ENCODE measurements at regions not wholly inside any gene's neighbourhood (a gene's known extent, or its start where the extent isn't known, plus 50 kb on each side); places are given as distances from the start of the nearest gene placed in this dataset.
"Not testable (repeated sequence)": the region's sequence is repeated elsewhere in the genome, so short reads cannot be mapped to it uniquely, and the experiment has no call there.

- DNase-seq: no peak
Observed at GRCh38 chr11:128005562-128005961, 581.8 kb downstream of the ETS1 start.

DNA sequence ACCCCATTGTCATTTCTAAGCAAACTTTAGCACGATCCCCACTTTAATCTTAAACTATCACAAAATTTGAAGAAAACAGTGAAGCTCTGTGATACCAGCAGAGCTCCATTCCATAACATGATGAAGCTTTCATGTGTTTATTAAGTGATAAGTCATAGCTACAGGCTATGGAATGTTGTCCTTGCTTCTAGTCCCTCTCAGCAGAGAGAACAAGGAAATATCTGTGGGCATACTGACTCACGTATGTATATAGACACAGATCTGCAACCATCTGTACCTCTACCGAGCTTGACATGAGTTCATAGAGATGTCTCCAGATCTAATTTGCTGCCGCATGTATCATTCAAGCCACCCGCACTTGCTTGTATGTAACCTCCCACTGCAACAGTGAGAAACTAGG is 588.9 kb downstream of the ETS1 start:
- no peak for DNase-seq

DNA sequence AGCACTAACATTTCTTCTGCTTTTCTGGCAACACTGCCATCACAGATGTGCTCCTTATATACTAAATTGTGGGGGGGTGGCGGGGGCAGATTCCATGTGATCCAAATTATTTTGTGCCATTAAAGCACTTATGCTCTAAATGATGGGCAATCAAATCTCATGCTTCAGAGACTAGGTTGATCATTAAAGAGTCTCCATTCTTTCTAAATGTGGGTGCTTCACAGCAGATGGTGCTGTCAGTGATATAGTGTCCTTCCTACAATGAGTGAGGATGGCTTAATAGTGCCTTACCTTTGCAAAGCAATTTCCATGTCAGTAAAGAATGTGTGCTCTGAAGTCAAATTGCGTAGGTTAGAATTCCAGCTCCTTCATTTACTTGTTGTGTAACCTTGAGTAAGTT is 589.8 kb downstream of the ETS1 start:
- DNase-seq: no peak

DNA sequence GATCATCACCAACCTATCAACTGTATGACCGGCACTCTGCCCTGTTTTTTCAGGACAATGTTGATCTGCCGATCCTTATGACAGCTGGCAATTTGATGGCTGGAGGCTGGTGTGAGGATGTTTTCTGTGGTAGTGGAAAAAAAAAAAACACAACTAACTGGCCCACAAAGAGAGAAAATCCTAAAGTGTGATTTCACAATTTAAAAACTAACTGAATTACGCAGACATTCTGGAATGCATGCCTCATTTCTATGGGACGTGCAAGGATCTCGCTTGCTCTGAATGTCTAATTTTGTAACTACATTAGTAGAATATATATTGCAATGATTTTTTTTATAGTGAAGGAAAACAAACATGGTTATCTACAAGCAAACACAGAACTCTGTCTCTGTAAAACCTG is 590.5 kb downstream of the ETS1 start:
- DNase-seq: no peak

GRCh38 chr11:127995921-127996320 is 591.4 kb downstream of the ETS1 start:
- no peak for DNase-seq

- no peak for DNase-seq
Observed at GRCh38 chr11:127994736-127995135, 592.6 kb downstream of the ETS1 start.

- DNase-seq: no peak
Observed at GRCh38 chr11:127993788-127994187, 593.6 kb downstream of the ETS1 start.

DNA sequence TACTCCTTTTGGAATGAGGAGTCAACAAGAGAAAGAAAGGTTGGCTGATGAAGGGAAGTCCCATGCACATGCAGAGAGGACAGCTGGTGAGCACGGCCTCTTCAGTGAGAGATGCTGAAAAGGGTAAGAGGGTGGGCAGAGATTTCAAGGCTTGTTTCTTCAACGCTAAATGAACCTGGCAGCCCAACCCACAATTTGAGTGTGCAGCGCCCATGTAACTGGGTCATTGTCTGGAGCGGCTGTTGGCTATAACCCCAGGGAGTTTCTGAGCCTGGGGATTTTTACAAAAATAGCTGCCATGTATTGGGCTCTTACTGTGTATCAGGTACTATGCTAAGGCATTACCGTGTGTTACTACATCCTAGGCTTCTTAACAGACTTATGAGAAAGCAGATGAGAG is 594.1 kb downstream of the ETS1 start:
- no peak for DNase-seq

GRCh38 chr11:127986073-127986472 is 601.3 kb downstream of the ETS1 start:
- DNase-seq: no peak

DNA sequence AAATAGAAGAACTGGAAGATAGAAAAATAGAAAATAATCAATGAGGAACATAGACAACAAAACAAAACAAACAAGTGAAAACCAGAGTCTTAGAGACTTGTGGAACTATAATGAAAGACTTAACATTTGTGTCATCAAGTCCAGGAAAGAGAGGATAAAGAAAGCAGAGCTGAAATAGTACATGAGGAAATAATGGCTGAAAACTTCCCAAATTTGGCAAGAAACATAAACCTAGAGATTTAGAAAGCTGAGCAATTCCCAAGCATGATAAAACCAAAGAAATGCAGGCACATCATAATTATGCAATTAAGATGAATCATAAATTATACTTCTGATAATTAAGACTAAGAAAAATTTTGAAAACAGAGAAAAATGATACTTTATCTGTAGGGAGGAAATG is 614.5 kb downstream of the ETS1 start:
- DNase-seq: no peak

GRCh38 chr11:127971448-127971847 is 615.9 kb downstream of the ETS1 start:
- DNase-seq: no peak

- no peak for DNase-seq
Observed at GRCh38 chr11:127966821-127967220, 620.5 kb downstream of the ETS1 start.

- no peak for DNase-seq
Observed at GRCh38 chr11:127965939-127966668, 621.3 kb downstream of the ETS1 start.

DNA sequence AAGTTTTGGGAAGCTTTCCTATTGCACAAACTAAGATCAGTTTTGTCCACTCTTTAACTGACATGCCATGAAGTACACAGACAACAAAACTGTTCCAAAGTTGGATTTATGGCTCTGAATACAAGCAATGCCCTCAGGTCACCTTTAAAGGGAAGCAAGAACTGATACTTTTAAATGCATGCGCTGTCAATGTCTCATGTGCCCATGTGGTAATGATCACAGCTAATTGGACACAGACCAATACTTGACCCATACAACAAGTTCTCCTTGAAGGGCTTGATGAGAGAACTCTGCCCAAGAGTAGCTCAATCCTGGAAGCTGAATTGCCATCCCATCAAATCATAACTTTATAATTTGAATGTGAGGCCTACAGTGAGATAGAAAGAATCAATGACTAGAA is 624.9 kb downstream of the ETS1 start:
- DNase-seq: no peak

DNA sequence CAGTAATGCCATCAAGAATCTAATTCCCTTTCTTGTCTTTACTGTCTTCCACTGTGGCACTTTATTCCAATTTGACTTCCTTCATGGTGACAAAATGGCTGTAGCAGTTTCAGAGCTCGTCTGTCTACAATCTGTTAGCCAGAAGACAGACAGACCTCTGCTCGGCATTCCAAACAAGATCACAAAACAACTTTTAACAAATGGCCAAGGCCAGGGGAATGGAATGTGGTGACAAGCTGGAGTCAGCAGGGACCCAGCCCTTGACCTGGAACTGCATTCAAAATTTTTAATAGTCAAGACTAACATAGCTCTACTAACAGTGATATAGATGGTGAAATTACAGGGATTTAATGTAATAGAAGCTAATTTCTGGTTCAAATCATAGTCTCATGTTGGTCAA is 637.2 kb downstream of the ETS1 start:
- no peak for DNase-seq

DNA sequence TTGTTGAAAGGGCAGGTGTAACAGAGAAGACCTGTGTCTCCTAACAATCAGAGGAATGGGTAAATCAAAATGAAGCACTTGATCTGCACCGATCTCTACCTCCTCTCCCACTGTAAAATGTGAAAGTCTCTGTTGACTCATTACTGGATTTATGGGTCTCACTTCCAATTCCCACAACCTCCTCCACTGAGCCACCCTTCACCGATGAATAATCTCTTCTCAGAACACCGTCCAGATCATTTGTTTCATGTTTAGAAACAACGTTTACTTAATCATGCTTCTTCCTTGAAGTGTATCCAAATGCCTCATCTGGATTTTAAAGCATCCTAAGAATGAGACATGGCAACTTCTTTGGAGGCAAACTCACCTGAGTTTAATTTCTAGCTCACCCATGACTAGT is 643.6 kb downstream of the ETS1 start:
- DNase-seq: no peak

DNA sequence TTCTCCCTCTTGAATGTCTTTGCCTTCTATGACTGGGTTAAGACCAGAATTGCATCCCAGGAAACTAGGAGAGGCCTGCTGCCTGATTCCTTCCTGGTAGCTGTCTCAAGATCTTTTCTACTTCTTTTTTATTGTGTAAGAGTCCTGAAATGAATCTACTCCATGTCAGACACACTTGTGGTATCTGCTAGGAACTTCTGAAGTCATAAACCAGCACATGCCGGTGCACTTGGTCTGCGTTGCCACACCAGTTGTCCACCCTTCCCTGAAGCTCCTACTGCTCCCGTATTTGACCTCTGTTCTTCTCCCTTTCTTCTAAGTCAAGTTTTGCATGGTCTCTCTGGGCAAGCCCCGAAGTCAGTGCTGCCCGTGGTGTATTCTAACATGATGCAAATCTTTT is 644.2 kb downstream of the ETS1 start:
- no peak for DNase-seq

GRCh38 chr11:127941554-127941953 is 645.8 kb downstream of the ETS1 start:
- DNase-seq: not testable (repeated sequence)

DNA sequence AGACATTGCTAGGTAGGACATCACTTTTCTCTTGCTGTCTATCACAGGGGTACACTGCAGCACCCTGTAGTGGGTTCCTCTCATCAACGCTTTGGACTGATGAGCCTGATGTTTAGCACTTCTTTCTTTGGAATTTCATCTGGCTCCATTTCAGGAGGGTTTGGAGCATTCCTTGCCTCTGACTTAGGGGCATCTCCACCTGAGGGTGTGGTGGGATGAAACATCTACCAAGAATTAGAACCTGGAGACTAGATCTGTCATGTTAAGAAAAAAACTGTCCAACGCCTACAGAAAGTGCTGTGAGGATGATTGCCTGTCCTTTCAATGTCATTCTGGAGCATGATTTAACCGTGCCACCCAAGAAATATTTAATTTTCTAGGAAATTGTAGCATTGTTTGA is 648.4 kb downstream of the ETS1 start:
- DNase-seq: no peak

GRCh38 chr11:127935081-127935480 is 652.3 kb downstream of the ETS1 start:
- no peak for DNase-seq

DNA sequence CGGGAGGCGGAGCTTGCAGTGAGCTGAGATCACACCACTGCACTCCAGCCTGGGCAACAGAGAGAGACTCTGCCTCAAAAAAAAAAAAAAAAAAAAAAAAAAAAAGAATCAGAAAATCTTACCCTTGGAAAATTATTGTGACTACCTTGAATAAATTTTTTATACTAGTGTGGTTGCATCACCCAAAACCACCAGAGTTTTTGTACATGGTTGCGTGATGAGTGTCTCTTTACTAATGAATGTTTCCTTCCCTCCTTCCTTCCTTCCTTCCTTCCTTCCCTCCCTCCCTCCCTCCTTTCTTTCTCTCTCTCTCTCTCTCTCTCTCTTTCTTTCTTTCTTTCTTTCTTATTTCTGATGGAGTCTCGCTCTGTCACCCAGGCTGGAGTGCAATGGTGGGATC is 653.4 kb downstream of the ETS1 start:
- not testable (repeated sequence) for DNase-seq

DNA sequence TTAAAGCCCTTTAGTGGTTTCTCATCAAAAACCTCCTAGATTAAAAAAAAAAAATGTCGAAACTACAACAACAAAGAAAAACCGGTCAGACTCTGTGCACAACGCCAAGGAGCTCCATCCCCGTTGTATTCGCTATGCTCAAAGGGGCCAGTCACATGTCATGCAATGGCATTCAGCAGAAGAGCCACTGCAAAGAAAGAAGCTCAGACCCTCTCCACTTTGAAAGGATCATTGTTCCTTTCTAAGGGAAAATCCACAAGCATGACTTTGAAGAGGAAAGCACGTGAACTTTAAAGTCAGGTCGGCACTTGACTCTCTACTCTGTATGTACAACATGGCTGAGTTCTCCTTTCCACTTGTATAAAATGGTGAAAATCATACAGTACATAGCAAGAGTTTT is 655.6 kb downstream of the ETS1 start:
- DNase-seq: no peak

GRCh38 chr11:127926721-127927120 is 660.6 kb downstream of the ETS1 start:
- no peak for DNase-seq

- no peak for DNase-seq
Observed at GRCh38 chr11:127925475-127925874, 661.9 kb downstream of the ETS1 start.

DNA sequence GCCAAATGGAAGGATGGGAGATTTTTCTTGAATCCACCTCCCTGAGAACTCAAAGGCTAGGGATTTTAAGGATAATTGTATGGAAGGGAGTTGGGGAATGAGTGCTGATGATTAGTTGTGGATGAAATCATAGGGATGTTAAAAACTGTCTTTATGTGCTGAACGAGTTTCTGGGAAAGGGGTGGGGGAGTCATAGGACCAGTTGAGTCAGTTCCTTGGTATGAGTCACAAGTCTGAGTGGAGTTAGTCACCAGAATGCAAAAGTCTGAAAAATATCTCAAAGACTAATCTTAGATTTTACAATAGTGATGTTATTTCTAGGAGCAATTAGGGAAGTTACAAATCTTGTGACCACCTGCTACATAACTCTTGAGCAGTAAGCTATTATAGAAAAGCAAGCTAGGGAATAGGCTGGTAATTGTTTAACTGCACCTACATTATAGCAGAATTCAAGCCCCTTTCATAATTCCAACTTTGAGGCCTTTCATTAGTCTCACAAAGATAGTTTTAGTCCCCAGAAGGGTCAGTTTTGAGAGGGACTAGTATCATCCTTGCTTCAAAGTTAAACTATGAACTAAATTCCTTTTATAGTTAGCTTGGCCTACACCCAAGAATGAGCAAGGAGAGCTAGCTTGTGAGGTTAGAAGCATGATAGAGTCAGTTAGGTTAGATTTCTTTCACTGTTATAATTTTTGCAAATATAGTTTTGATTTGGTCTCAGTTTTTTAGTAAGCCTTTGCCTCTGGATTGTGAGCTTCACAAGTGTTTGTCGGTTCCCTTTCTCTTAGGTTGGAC is 668.0 kb downstream of the ETS1 start:
- peak; percentile 33 for DNase-seq

Data from T1000 (cell line).